RWPE2 (cell line): ENCODE measurements at regions not wholly inside any gene's neighbourhood (a gene's known extent, or its start where the extent isn't known, plus 50 kb on each side); places are given as distances from the start of the nearest gene placed in this dataset.
"Not testable (repeated sequence)": the region's sequence is repeated elsewhere in the genome, so short reads cannot be mapped to it uniquely, and the experiment has no call there.

Source experiments
- ATAC-seq: fragments of 200-7000 bp; cut with Tn5 transposase; 3 replicates; pipeline ENCODE4 v1.9.1; 2021; ENCODE audit warnings: low read depth
- DNase-seq: peaks from one replicate; pipeline ENCODE4 v3.0.0-alpha.2; 2020; ENCODE audit warnings: low spot score
- H3K27ac ChIP-seq: fragments of 450-650 bp; 2 replicates; pipeline ENCODE4 v1.5.1; 2017; ENCODE audit warnings: mild to moderate bottlenecking; ENCODE audit not compliant: poor library complexity, severe bottlenecking
- H3K27me3 ChIP-seq: fragments of 250-450 bp; sonication (Bioruptor Pico); 2 replicates; pipeline ENCODE4 v1.5.1; 2021; ENCODE audit warnings: mild to moderate bottlenecking, moderate library complexity; ENCODE audit not compliant: insufficient read depth, poor library complexity, severe bottlenecking
- H3K36me3 ChIP-seq: fragments of 250-450 bp; sonication (Bioruptor Pico); 2 replicates; pipeline ENCODE4 v1.5.1; 2020; ENCODE audit warnings: low read depth, mild to moderate bottlenecking, moderate library complexity
- H3K4me1 ChIP-seq: fragments of 250-450 bp; sonication (Bioruptor Pico); 2 replicates; pipeline ENCODE4 v1.5.1; 2021; ENCODE audit warnings: mild to moderate bottlenecking, moderate library complexity; ENCODE audit not compliant: insufficient read depth, poor library complexity, severe bottlenecking
- H3K4me3 ChIP-seq: fragments of 250-450 bp; sonication (Bioruptor Pico); 2 replicates; pipeline ENCODE4 v1.5.1; 2021; ENCODE audit warnings: mild to moderate bottlenecking, moderate library complexity; ENCODE audit not compliant: severe bottlenecking
- H3K9me3 ChIP-seq: fragments of 250-450 bp; sonication (Bioruptor Pico); 2 replicates; pipeline ENCODE4 v1.5.1; 2021; ENCODE audit warnings: mild to moderate bottlenecking, moderate library complexity; ENCODE audit not compliant: severe bottlenecking
- CTCF ChIP-seq: fragments of 450-650 bp; IDR thresholded peaks from one replicate; pipeline ENCODE4 v1.5.1; 2017; ENCODE audit warnings: mild to moderate bottlenecking, moderate library complexity; ENCODE audit not compliant: poor library complexity, severe bottlenecking

- H3K4me1 ChIP-seq = no peaks in the 10 kb centered on the region
- no peaks in the 10 kb centered on the region for H3K9me3 ChIP-seq
- no peak overlapping the region for H3K4me3 ChIP-seq
- ATAC-seq (no peak), DNase-seq (no peak)
- no peak for TF ChIP-seq CTCF
- no peak overlapping the region for H3K27ac ChIP-seq
- no peaks in the 10 kb centered on the region for H3K36me3 ChIP-seq
- H3K27me3 ChIP-seq = no peaks in the 10 kb centered on the region
Observed at GRCh38 chr9:61666849-61667371, 477.1 kb downstream of the SPATA31A7 start.

GRCh38 chr9:61667559-61668121 is 477.8 kb downstream of the SPATA31A7 start:
- no peak overlapping the region for H3K27ac ChIP-seq
- H3K9me3 ChIP-seq = no peaks in the 10 kb centered on the region
- TF ChIP-seq CTCF = no peak
- ATAC-seq (no peak), DNase-seq (no peak)
- no peaks in the 10 kb centered on the region for H3K36me3 ChIP-seq
- H3K4me3 ChIP-seq = no peak overlapping the region
- no peaks in the 10 kb centered on the region for H3K4me1 ChIP-seq
- no peaks in the 10 kb centered on the region for H3K27me3 ChIP-seq

GRCh38 chr9:61668201-61668600 is 478.4 kb downstream of the SPATA31A7 start:
- not testable (repeated sequence) for H3K27me3 ChIP-seq, H3K4me1 ChIP-seq, H3K9me3 ChIP-seq, H3K27ac ChIP-seq, DNase-seq, ATAC-seq, H3K36me3 ChIP-seq, H3K4me3 ChIP-seq

- H3K9me3 ChIP-seq = no peaks in the 10 kb centered on the region
- TF ChIP-seq CTCF = no peak
Observed at GRCh38 chr9:61668846-61669245, 479.0 kb downstream of the SPATA31A7 start.

GRCh38 chr9:61669352-61669751 is 479.5 kb downstream of the SPATA31A7 start:
- ATAC-seq (no peak), DNase-seq (no peak)
- H3K4me3 ChIP-seq = no peak overlapping the region
- no peak overlapping the region for H3K27ac ChIP-seq
- no peaks in the 10 kb centered on the region for H3K36me3 ChIP-seq
- no peaks in the 10 kb centered on the region for H3K4me1 ChIP-seq
- TF ChIP-seq CTCF = no peak
- no peaks in the 10 kb centered on the region for H3K9me3 ChIP-seq
- no peaks in the 10 kb centered on the region for H3K27me3 ChIP-seq

More at GRCh38 chr9:61668846-61669245, 479.0 kb downstream of the SPATA31A7 start:
- no peak overlapping the region for H3K27ac ChIP-seq
- no peak overlapping the region for H3K4me3 ChIP-seq
- H3K4me1 ChIP-seq = no peaks in the 10 kb centered on the region
- no peak for DNase-seq
- no peaks in the 10 kb centered on the region for H3K27me3 ChIP-seq
- H3K36me3 ChIP-seq = no peaks in the 10 kb centered on the region
- ATAC-seq = no peak

GRCh38 chr9:61669831-61670505 is 480.1 kb downstream of the SPATA31A7 start:
- H3K4me3 ChIP-seq, H3K27ac ChIP-seq, H3K4me1 ChIP-seq, H3K9me3 ChIP-seq, H3K27me3 ChIP-seq, ATAC-seq, H3K36me3 ChIP-seq, DNase-seq: not testable (repeated sequence)
